GM23338 (cell line): ENCODE measurements at regions not wholly inside any gene's neighbourhood (a gene's known extent, or its start where the extent isn't known, plus 50 kb on each side); places are given as distances from the start of the nearest gene placed in this dataset.

Experiments used
- CREB1 ChIP-seq: fragments of 250-450 bp; sonication (Bioruptor Pico); IDR thresholded peaks from 2 replicates; pipeline ENCODE4 v1.5.0; 2020; ENCODE audit warnings: low read depth, mild to moderate bottlenecking, moderate library complexity
- CTCF ChIP-seq, 2 experiments: fragments of 200-600 bp in 1 of 2; sonication (generic) in 1 of 2; conservative IDR thresholded peaks; 2 replicates each; pipeline versions ENCODE4 v1.5.1 to v1.6.1; 2016 to 2017; ENCODE audit warnings: antibody characterized with exemption in 2 of 2, low read depth in 2 of 2, mild to moderate bottlenecking in 2 of 2, moderate library complexity in 1 of 2
- ETS1 ChIP-seq: IDR thresholded peaks from 2 replicates; pipeline ENCODE4 v1.6.1; 2016; ENCODE audit warnings: antibody characterized with exemption
- EZH2 ChIP-seq: fragments of 200-600 bp; sonication (generic); IDR thresholded peaks from one replicate; pipeline ENCODE4 v1.8.0; 2017; ENCODE audit warnings: antibody characterized with exemption, mild to moderate bottlenecking, low read depth; ENCODE audit not compliant: unreplicated experiment
- EZH2phosphoT487 ChIP-seq: fragments of 200-600 bp; sonication (generic); IDR thresholded peaks from one replicate; pipeline ENCODE4 v1.8.1; 2018; ENCODE audit warnings: antibody characterized with exemption; ENCODE audit not compliant: unreplicated experiment
- JUNB ChIP-seq: IDR thresholded peaks from one replicate; pipeline ENCODE4 v1.6.1; 2016; ENCODE audit warnings: antibody characterized with exemption; ENCODE audit not compliant: unreplicated experiment
- NANOG ChIP-seq: IDR thresholded peaks from 2 replicates; pipeline ENCODE4 v1.6.1; 2016; ENCODE audit warnings: antibody characterized with exemption, borderline replicate concordance
- POLR2AphosphoS5 ChIP-seq: IDR thresholded peaks from 2 replicates; pipeline ENCODE4 v1.6.1; 2016; ENCODE audit warnings: antibody characterized with exemption, low read depth
- REST ChIP-seq: IDR thresholded peaks from one replicate; pipeline ENCODE4 v1.6.1; 2018; ENCODE audit warnings: antibody characterized with exemption; ENCODE audit not compliant: unreplicated experiment
- STAT1 ChIP-seq: IDR thresholded peaks from one replicate; pipeline ENCODE4 v1.6.1; 2016; ENCODE audit warnings: antibody characterized with exemption; ENCODE audit not compliant: unreplicated experiment
- ZNF114 ChIP-seq: fragments of 250-450 bp; sonication (Bioruptor Pico); IDR thresholded peaks from 2 replicates; pipeline ENCODE4 v1.5.0; 2020; ENCODE audit warnings: mild to moderate bottlenecking, moderate library complexity
- ZNF331 ChIP-seq: fragments of 250-450 bp; sonication (Bioruptor Pico); IDR thresholded peaks from 2 replicates; pipeline ENCODE4 v1.5.0; 2020; ENCODE audit warnings: low read depth, mild to moderate bottlenecking, moderate library complexity

GRCh38 chr9:99678566-99678965, 143.1 kb upstream of the NR4A3 start:
- TF ChIP-seq CTCF (conservative IDR thresholded peaks at IDR 0.05; ENCODE audit: low read depth in 2 of 2) (no peak), POLR2AphosphoS5 (no peak), EZH2phosphoT487 (no peak), EZH2 (no peak), REST (no peak), JUNB (no peak), CREB1 (no peak), NANOG (no peak), ETS1 (no peak), STAT1 (no peak), ZNF331 (CRISPR knock-in tag) (no peak), ZNF114 (CRISPR knock-in tag) (no peak)
